GM12892 (cell line): ENCODE measurements at regions not wholly inside any gene's neighbourhood (a gene's known extent, or its start where the extent isn't known, plus 50 kb on each side); places are given as distances from the start of the nearest gene placed in this dataset.

Experiments
- POLR2A ChIP-seq: IDR thresholded peaks from 2 replicates; pipeline ENCODE4 v1.6.1; 2011; ENCODE audit warnings: low read depth, low read length, control low read depth
- POLR2AphosphoS5 ChIP-seq: IDR thresholded peaks from 2 replicates; pipeline ENCODE4 v1.6.1; 2011; ENCODE audit warnings: low read depth, low read length, control low read depth

DNA sequence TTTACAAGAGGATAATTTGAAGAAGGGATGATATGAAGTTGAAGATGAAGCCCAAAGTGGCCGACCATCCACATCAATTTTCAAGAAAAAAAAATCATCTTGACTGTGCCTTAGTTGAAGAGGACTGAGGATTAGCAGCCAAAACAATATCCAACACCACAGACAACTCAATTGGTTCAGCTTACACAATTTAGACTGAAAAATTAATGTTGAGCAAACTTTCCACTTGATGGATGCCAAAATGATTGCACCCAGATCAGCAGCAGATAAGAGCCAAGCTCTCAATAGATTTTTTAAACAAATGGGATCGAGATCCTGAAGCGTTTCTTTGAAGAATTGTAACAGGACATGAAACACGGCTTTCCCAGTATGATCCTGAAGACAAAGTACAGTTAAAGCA lies 163.2 kb downstream of the GADD45G start:
- TF ChIP-seq POLR2AphosphoS5 (no peak), POLR2A (no peak)
